ENCODE measurements at regions not wholly inside any gene's neighbourhood (a gene's known extent, or its start where the extent isn't known, plus 50 kb on each side); places are given as distances from the start of the nearest gene placed in this dataset.

DNA sequence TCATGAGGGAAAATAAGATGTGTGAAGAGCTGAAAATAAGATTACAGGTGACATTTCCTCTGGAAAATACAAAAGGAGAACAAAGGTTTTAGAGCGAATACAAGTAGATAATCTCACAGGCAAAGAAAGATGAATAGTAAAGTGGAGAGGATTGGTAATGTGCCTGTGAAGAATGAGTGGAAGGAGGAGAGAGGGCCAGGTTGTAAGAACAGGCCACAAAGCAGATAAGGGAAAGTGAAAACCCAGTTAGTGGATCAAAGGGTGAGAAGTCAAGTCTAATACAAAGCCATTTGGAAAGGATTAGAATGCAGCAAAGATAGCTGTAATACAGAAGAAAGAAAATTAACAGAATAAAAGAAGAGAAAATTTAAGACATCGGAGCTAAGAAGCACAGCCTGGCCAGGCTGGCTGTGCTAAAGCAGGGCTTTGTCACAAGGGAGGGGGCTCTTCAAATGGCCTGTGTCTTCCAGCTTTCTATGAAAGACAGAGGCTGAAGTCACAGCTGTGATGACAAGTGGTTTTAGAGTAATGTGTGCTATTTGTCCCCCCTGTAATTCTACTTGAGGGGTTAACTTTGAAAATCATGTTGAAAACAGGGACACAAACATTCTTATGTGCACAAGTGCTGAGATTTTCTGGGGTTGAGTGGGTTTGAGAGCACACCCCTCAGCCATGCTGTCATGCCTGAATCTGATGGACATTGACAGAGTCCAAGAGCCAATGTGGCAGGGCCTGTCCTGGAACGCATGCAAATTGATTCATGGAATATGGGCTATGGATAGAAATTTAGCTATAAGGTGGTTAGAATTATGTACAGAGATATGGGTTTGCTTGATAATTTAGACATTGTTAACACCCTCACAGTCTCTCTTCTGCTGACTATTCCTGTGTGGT, 344.5 kb upstream of the NAV3 start:
- H3K36me3 ChIP-seq, result no peaks in the 10 kb centered on the region
- no peaks in the 10 kb centered on the region for H3K9me3 ChIP-seq
- no peaks in the 10 kb centered on the region for H3K4me1 ChIP-seq
- intact Hi-C loops (cut with DNase I), result no loop called here
- no peak overlapping the region for H3K4me3 ChIP-seq (replicated peaks in 1 of 3)
- no peak for TF ChIP-seq POLR2A (IDR thresholded peaks at IDR 0.05)
- TF ChIP-seq, protein P1, sequence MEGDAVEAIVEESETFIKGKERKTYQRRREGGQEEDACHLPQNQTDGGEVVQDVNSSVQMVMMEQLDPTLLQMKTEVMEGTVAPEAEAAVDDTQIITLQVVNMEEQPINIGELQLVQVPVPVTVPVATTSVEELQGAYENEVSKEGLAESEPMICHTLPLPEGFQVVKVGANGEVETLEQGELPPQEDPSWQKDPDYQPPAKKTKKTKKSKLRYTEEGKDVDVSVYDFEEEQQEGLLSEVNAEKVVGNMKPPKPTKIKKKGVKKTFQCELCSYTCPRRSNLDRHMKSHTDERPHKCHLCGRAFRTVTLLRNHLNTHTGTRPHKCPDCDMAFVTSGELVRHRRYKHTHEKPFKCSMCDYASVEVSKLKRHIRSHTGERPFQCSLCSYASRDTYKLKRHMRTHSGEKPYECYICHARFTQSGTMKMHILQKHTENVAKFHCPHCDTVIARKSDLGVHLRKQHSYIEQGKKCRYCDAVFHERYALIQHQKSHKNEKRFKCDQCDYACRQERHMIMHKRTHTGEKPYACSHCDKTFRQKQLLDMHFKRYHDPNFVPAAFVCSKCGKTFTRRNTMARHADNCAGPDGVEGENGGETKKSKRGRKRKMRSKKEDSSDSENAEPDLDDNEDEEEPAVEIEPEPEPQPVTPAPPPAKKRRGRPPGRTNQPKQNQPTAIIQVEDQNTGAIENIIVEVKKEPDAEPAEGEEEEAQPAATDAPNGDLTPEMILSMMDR (IDR thresholded peaks at IDR 0.05), result no peak
- 78 to 81% methylated on average over 3 of the region's 3 CpGs for WGBS, 2 donors
- no peaks in the 10 kb centered on the region for H3K27me3 ChIP-seq
- DNase-seq, result no peak
- H3K27ac ChIP-seq, result no peak overlapping the region

DNA sequence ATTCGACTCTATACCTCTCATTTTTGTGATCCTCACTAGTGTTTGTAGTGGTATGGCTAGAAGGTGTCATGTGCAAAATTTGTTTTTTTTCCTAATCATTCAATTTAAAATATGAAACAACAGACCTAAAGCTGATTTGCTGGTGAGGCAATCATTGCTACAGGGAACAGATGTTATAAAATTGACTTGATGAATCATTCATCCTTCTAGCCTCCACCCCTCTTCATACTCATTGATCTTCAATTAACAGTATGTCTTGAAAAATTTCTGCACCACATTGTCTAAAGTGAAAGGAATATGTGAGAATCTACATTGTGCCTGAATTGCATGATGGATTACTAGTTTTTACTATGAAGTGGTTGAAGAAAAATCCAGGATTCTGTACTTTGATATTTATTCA, 349.0 kb upstream of the NAV3 start:
- no peaks in the 10 kb centered on the region for H3K9me3 ChIP-seq
- no peaks in the 10 kb centered on the region for H3K36me3 ChIP-seq
- H3K27me3 ChIP-seq, result no peaks in the 10 kb centered on the region
- no peak overlapping the region for H3K4me3 ChIP-seq (replicated peaks in 1 of 3)
- intact Hi-C loops (cut with DNase I), result no loop called here
- no peak for DNase-seq
- no peak overlapping the region for H3K27ac ChIP-seq
- TF ChIP-seq, protein P1 (IDR thresholded peaks at IDR 0.05), result no peak
- TF ChIP-seq POLR2A (IDR thresholded peaks at IDR 0.05), result no peak
- 92 to 93% methylated on average over 1 of the region's 1 CpG for WGBS, 2 donors
- H3K4me1 ChIP-seq, result no peaks in the 10 kb centered on the region

DNA sequence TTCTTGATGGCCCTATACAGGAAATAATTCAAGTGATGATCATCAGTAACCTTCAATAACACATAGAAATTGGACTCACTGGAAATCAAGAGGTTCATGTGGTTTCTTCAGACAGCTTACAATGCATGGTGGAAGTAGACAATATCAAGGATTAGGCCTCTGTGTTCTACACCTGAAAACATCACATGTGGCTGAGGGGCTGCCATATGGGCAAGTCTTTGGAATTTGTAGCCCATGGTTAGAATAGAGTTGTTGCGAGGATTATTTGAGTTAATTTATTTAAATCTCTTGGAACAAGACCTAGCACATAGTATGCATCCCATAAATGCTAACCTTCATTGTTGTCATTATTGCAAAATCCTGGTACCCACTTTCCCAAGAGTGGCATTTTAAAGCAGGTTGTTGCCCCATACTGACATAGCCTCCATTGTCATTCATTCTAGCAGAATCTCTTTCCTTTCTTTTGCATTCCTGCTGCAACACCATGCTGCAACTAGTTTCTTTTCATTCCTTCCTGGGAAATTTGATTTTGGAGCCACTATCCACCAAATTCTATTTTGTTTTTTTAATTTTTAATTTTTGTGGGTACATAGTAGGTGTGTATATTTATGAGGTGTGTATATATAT, 352.7 kb upstream of the NAV3 start:
- H3K4me3 ChIP-seq (replicated peaks in 1 of 3), result no peak overlapping the region
- peaks cover 0 to 6% of the 10 kb centered on the region in 2 donors for H3K4me1 ChIP-seq
- no peaks in the 10 kb centered on the region for H3K36me3 ChIP-seq
- H3K27me3 ChIP-seq, result no peaks in the 10 kb centered on the region
- TF ChIP-seq, protein P1 (IDR thresholded peaks at IDR 0.05), result no peak
- no peak for TF ChIP-seq POLR2A (IDR thresholded peaks at IDR 0.05)
- intact Hi-C loops (cut with DNase I), result no loop called here
- no peak overlapping the region for H3K27ac ChIP-seq
- WGBS, 2 donors, result 91 to 96% methylated on average over 1 of the region's 1 CpG
- no peaks in the 10 kb centered on the region for H3K9me3 ChIP-seq
- no peak for DNase-seq

DNA sequence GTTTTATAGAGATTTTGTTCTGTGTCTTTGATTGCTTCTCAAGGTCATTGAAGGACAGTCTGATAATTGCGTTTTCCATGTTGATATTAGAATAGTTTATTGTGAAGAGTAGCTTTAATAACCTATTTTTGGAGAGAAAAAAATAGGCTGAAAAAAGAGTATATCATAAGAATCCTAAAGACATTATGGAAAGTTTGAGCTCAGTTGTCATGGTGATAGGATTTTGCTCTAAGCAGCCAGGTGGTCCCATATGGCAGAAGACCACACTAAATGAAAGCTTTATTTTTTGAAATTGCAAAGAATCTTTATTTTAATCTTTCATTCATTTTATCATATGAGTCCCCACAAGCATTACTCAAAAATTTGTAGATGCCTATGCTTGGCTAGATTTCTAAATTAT, 358.9 kb upstream of the NAV3 start:
- Histone ChIP-seq H3K27me3 (no peaks in the 10 kb centered on the region), H3K36me3 (no peaks in the 10 kb centered on the region), H3K9me3 (no peaks in the 10 kb centered on the region), H3K4me1 (peaks cover 0 to 6% of the 10 kb centered on the region in 2 donors), H3K4me3 (replicated peaks in 1 of 3) (no peak overlapping the region), H3K27ac (no peak overlapping the region)
- intact Hi-C loops (cut with DNase I), result no loop called here
- no peak for DNase-seq
- 86 to 89% methylated on average over 1 of the region's 1 CpG for WGBS, 2 donors
- TF ChIP-seq, protein P1 (IDR thresholded peaks at IDR 0.05), result no peak
- no peak for TF ChIP-seq POLR2A (IDR thresholded peaks at IDR 0.05)

Measured in thyroid gland (tissue), 4 donors.